ENCODE measurements at regions not wholly inside any gene's neighbourhood (a gene's known extent, or its start where the extent isn't known, plus 50 kb on each side); places are given as distances from the start of the nearest gene placed in this dataset.

GRCh38 chr5:141800617-141801016, 77.6 kb downstream of the PCDH1 start:
- H3K4me3 Mint-ChIP-seq: no peak overlapping the region
- H3K36me3 Mint-ChIP-seq (ENCODE audit: low read depth): no peaks in the 10 kb centered on the region
- H3K4me1 Mint-ChIP-seq (ENCODE audit: low read depth): peaks cover 9% of the 10 kb centered on the region
- H3K27ac Mint-ChIP-seq: no peak overlapping the region
- no peak for DNase-seq (ENCODE audit: low spot score)
- no peaks in the 10 kb centered on the region for H3K9me3 Mint-ChIP-seq
- peaks cover 30% of the 10 kb centered on the region for H3K27me3 Mint-ChIP-seq (ENCODE audit: low read depth)

DNA sequence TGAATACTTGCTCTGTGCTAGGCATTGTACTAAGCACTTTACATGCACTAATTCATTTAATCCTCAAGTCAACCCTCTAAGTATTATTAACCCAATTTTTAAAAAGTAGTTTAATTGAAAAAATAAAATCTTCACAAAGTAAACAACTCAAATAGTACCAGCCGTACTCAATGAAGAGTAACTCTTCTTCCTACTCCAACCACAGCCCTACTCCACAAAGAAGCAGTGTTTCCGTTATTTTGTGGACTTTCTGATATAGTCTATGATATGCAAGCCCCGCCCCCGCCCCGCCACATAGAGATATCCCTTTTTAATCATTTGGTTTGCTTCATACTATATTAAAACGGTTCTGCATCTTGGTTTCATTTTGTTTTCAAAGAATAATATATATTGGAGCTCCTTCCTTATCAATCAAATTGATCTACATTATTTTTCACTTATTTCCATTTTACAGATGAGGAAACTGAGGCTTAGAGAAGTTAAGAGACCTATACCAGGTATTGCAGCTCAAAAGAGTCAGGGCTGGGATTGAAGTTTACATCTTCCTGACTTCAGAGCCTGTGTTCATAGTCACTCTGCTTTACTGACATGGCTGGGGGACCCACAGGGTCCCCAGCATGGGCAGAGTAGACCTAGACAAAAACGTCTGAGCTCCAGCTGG, 78.6 kb downstream of the PCDH1 start:
- Mint-ChIP-seq H3K27me3 (ENCODE audit: low read depth) (peaks cover 21% of the 10 kb centered on the region), H3K27ac (peak overlapping the region; percentile 35)

DNA sequence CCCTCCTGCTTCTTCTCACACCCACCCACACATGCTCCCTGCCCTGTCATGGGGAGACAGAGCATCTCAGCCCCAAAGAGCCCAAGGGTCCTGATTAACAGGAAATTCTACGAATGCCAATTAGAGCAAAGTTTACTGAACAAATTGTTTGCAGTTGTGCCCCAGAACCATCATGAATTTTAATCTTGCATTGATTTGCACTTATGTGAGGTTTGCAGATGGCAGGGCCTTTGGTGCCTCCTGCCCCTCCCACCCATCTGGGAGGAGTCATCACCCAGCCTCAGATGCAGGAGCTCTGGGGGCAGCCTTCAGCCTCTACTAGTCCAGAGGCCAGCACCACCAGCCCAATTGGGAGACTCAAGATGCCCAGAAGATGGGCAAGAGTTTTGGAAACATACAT, 80.8 kb downstream of the PCDH1 start:
- no peak overlapping the region for H3K4me3 Mint-ChIP-seq
- H3K36me3 Mint-ChIP-seq (ENCODE audit: low read depth): no peaks in the 10 kb centered on the region
- peaks cover 9% of the 10 kb centered on the region for H3K4me1 Mint-ChIP-seq (ENCODE audit: low read depth)
- H3K9me3 Mint-ChIP-seq: no peaks in the 10 kb centered on the region
- DNase-seq (ENCODE audit: low spot score): no peak
- no peak overlapping the region for H3K27ac Mint-ChIP-seq
- H3K27me3 Mint-ChIP-seq (ENCODE audit: low read depth): peaks cover 3% of the 10 kb centered on the region

More for the DNA sequence above, 78.6 kb downstream of the PCDH1 start:
- peak overlapping the region; percentile 23 for H3K4me3 Mint-ChIP-seq
- peaks cover 9% of the 10 kb centered on the region for H3K4me1 Mint-ChIP-seq (ENCODE audit: low read depth)
- no peak for DNase-seq (ENCODE audit: low spot score)
- H3K36me3 Mint-ChIP-seq (ENCODE audit: low read depth): no peaks in the 10 kb centered on the region
- no peaks in the 10 kb centered on the region for H3K9me3 Mint-ChIP-seq

GRCh38 chr5:141795421-141795820, 82.8 kb downstream of the PCDH1 start:
- no peak overlapping the region for H3K27ac Mint-ChIP-seq
- no peak overlapping the region for H3K4me3 Mint-ChIP-seq
- peaks cover 1% of the 10 kb centered on the region for H3K27me3 Mint-ChIP-seq (ENCODE audit: low read depth)
- H3K4me1 Mint-ChIP-seq (ENCODE audit: low read depth): peaks cover 9% of the 10 kb centered on the region
- DNase-seq (ENCODE audit: low spot score): no peak
- H3K9me3 Mint-ChIP-seq: no peaks in the 10 kb centered on the region
- H3K36me3 Mint-ChIP-seq (ENCODE audit: low read depth): no peaks in the 10 kb centered on the region

DNA sequence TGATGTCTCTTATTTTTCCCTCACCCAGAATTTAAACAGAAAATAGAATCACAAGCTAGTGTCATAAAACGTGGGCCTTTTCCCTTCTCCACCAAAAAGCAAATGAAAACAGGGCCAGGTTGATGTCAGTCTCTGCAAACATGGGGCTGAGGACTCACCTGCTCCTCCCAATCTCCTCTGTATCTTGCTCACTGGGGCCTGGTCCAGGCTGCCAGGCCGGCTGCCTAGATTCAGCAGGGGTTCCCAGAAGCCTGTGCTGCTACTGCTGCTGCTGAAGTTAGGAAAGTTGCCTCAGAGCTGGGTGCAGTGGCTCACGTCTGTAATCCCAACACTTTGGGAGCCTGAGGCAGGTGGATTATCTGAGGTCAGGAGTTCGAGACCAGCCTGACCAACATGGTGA, 84.3 kb downstream of the PCDH1 start:
- Mint-ChIP-seq H3K9me3 (no peaks in the 10 kb centered on the region), H3K27ac (no peak overlapping the region), H3K4me3 (no peak overlapping the region), H3K4me1 (ENCODE audit: low read depth) (no peaks in the 10 kb centered on the region), H3K36me3 (ENCODE audit: low read depth) (no peaks in the 10 kb centered on the region), H3K27me3 (ENCODE audit: low read depth) (peaks cover 8% of the 10 kb centered on the region)
- no peak for DNase-seq (ENCODE audit: low spot score)

GRCh38 chr5:141793403-141793802, 84.8 kb downstream of the PCDH1 start:
- H3K27ac Mint-ChIP-seq: no peak overlapping the region
- no peaks in the 10 kb centered on the region for H3K9me3 Mint-ChIP-seq
- no peaks in the 10 kb centered on the region for H3K4me1 Mint-ChIP-seq (ENCODE audit: low read depth)
- peaks cover 11% of the 10 kb centered on the region for H3K27me3 Mint-ChIP-seq (ENCODE audit: low read depth)
- H3K36me3 Mint-ChIP-seq (ENCODE audit: low read depth): no peaks in the 10 kb centered on the region
- DNase-seq (ENCODE audit: low spot score): no peak
- no peak overlapping the region for H3K4me3 Mint-ChIP-seq

DNA sequence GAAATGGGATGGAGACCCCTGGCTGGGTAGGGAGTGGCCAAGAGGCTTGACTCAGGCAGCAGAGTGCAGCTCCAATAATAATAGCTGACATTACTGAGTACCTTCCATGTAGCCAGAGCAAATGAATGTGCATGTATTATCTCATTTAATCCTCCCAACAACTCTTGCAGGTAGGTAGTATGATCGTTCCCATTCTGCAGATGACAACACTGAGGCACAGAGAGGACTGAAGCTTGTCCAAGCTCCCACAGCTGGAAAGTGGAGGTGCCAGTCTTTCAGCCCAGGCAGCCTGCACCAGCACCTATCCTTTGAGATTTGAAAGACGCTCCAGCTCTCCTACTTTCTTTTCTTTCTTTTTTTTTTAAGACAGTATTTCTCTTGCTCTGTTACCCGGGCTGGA, 87.6 kb downstream of the PCDH1 start:
- Mint-ChIP-seq H3K27ac (no peak overlapping the region), H3K27me3 (ENCODE audit: low read depth) (peaks cover 16% of the 10 kb centered on the region), H3K4me1 (ENCODE audit: low read depth) (no peaks in the 10 kb centered on the region), H3K36me3 (ENCODE audit: low read depth) (no peaks in the 10 kb centered on the region), H3K4me3 (no peak overlapping the region), H3K9me3 (no peaks in the 10 kb centered on the region)
- no peak for DNase-seq (ENCODE audit: low spot score)

DNA sequence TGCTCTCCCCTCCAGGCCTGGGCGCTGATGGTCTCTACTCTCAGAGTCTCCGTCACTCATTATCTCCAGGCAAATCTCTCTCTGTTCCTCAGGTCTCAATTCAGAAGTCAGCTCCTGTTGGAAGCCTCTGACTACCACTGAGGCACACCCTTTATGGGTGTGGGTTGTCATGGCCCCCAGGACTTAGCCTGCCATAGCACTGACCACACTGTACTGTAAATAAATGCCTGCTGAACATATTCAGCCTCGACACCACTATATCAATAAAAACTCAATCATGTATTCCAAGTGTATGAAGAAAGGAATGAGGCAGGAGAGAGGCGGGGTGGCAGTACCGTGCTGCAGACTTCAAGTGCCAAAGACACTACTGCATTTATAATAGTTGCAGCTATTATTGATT, 88.9 kb downstream of the PCDH1 start:
- Mint-ChIP-seq H3K27ac (no peak overlapping the region), H3K4me3 (no peak overlapping the region), H3K9me3 (no peaks in the 10 kb centered on the region), H3K4me1 (ENCODE audit: low read depth) (no peaks in the 10 kb centered on the region), H3K36me3 (ENCODE audit: low read depth) (no peaks in the 10 kb centered on the region), H3K27me3 (ENCODE audit: low read depth) (peaks cover 16% of the 10 kb centered on the region)
- no peak for DNase-seq (ENCODE audit: low spot score)

GRCh38 chr5:141788296-141788970, 89.8 kb downstream of the PCDH1 start:
- H3K9me3 Mint-ChIP-seq: no peaks in the 10 kb centered on the region
- DNase-seq (ENCODE audit: low spot score): no peak
- H3K4me1 Mint-ChIP-seq (ENCODE audit: low read depth): no peaks in the 10 kb centered on the region
- H3K4me3 Mint-ChIP-seq: no peak overlapping the region
- H3K27me3 Mint-ChIP-seq (ENCODE audit: low read depth): peaks cover 18% of the 10 kb centered on the region
- H3K36me3 Mint-ChIP-seq (ENCODE audit: low read depth): no peaks in the 10 kb centered on the region
- H3K27ac Mint-ChIP-seq: no peak overlapping the region

DNA sequence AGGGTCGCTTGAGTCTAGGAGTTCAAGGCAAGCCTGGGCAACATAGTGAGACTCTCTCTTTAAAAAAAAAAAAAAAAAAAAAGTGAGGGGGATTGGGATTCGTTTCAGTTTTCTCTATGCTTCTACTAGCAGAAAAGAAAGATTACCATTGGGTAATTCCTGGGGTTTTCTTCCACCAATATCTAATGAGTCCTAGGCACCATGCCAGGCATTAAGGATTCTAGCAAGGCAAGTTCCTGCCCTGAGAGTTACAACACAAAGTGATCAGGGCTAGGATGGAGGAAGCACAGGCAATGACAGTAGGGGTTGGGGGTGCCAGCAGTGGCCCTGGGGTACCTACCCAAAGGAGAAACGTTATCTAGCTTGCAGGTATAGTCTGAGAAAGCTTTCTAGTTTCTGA, 90.8 kb downstream of the PCDH1 start:
- no peak for DNase-seq (ENCODE audit: low spot score)
- Mint-ChIP-seq H3K9me3 (no peaks in the 10 kb centered on the region), H3K27ac (no peak overlapping the region), H3K27me3 (ENCODE audit: low read depth) (peaks cover 16% of the 10 kb centered on the region), H3K36me3 (ENCODE audit: low read depth) (no peaks in the 10 kb centered on the region), H3K4me3 (no peak overlapping the region), H3K4me1 (ENCODE audit: low read depth) (no peaks in the 10 kb centered on the region)

DNA sequence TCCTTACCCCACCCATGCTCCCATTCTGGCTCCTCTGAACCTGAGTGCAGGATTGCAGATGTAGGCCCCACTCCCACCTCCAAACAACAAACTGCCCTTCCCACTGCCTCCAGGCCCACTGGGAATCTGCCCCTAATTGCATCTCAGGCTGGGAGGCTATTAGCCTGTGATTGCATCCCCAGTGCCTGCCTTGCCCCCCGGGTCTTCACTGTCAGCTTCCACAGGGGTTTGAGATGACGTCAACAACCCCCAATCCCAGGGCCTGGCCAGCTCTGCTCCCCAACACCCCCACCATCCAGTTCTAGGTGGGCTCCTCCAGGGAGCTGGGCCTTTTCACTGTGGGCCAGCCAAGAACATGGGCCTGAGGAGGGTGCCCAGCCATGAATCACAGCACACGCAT, 91.5 kb downstream of the PCDH1 start:
- Mint-ChIP-seq H3K27ac (no peak overlapping the region), H3K4me3 (no peak overlapping the region), H3K36me3 (ENCODE audit: low read depth) (no peaks in the 10 kb centered on the region), H3K27me3 (ENCODE audit: low read depth) (peaks cover 16% of the 10 kb centered on the region), H3K9me3 (no peaks in the 10 kb centered on the region), H3K4me1 (ENCODE audit: low read depth) (no peaks in the 10 kb centered on the region)
- DNase-seq (ENCODE audit: low spot score): no peak

GRCh38 chr5:141785711-141786110, 92.5 kb downstream of the PCDH1 start:
- no peaks in the 10 kb centered on the region for H3K4me1 Mint-ChIP-seq (ENCODE audit: low read depth)
- H3K9me3 Mint-ChIP-seq: no peaks in the 10 kb centered on the region
- H3K27me3 Mint-ChIP-seq (ENCODE audit: low read depth): peaks cover 16% of the 10 kb centered on the region
- no peak overlapping the region for H3K27ac Mint-ChIP-seq
- no peak for DNase-seq (ENCODE audit: low spot score)
- no peaks in the 10 kb centered on the region for H3K36me3 Mint-ChIP-seq (ENCODE audit: low read depth)
- no peak overlapping the region for H3K4me3 Mint-ChIP-seq

GRCh38 chr5:141785135-141785534, 93.1 kb downstream of the PCDH1 start:
- H3K4me1 Mint-ChIP-seq (ENCODE audit: low read depth): no peaks in the 10 kb centered on the region
- H3K9me3 Mint-ChIP-seq: no peaks in the 10 kb centered on the region
- no peak overlapping the region for H3K4me3 Mint-ChIP-seq
- H3K36me3 Mint-ChIP-seq (ENCODE audit: low read depth): no peaks in the 10 kb centered on the region
- DNase-seq (ENCODE audit: low spot score): no peak
- H3K27me3 Mint-ChIP-seq (ENCODE audit: low read depth): peaks cover 16% of the 10 kb centered on the region
- H3K27ac Mint-ChIP-seq: no peak overlapping the region

GRCh38 chr5:141784529-141784928, 93.7 kb downstream of the PCDH1 start:
- Mint-ChIP-seq H3K36me3 (ENCODE audit: low read depth) (no peaks in the 10 kb centered on the region), H3K4me1 (ENCODE audit: low read depth) (no peaks in the 10 kb centered on the region), H3K27ac (no peak overlapping the region), H3K27me3 (ENCODE audit: low read depth) (peaks cover 15% of the 10 kb centered on the region), H3K4me3 (no peak overlapping the region), H3K9me3 (no peaks in the 10 kb centered on the region)
- DNase-seq (ENCODE audit: low spot score): no peak

GRCh38 chr5:141783947-141784296, 94.3 kb downstream of the PCDH1 start:
- no peak overlapping the region for H3K27ac Mint-ChIP-seq
- no peaks in the 10 kb centered on the region for H3K36me3 Mint-ChIP-seq (ENCODE audit: low read depth)
- peaks cover 10% of the 10 kb centered on the region for H3K27me3 Mint-ChIP-seq (ENCODE audit: low read depth)

More at GRCh38 chr5:141783947-141784296, 94.3 kb downstream of the PCDH1 start:
- Mint-ChIP-seq H3K9me3 (no peaks in the 10 kb centered on the region), H3K4me3 (no peak overlapping the region), H3K4me1 (ENCODE audit: low read depth) (no peaks in the 10 kb centered on the region)
- no peak for DNase-seq (ENCODE audit: low spot score)

Data from T-helper 2 cell treated with Interferon-gamma antibody and Interleukin-4, amounts not matched to agents 5 μg/mL and 100 μg/mL, for 36 hours (primary cell).